HepG2 (cell line): ENCODE measurements at regions not wholly inside any gene's neighbourhood (a gene's known extent, or its start where the extent isn't known, plus 50 kb on each side); places are given as distances from the start of the nearest gene placed in this dataset.

Experiments
- ATAC-seq: fragments of 200-7000 bp; cut with Tn5 transposase; 3 replicates; pipeline ENCODE4 v1.9.1; 2020; ENCODE audit warnings: mild to moderate bottlenecking, moderate library complexity
- BruUV-seq: library from RNA; stranded (reverse); fragments of 400-500 nt; replicated peaks from 2 replicates; lab custom pipeline; 2021; lab: Mats Ljungman, UMichigan
- CTCF ChIA-PET: fragments of 300-600 bp; formaldehyde crosslinking; extraction: SDS; loops from one replicate; lab custom pipeline; 2021; ENCODE audit warnings: low total read pairs, inconsistent platforms, low intra/inter-chr PET ratio; lab: Yijun Ruan, JAX
- POLR2A ChIA-PET: fragments of 350-600 bp; sonication (Branson Sonifier 250); formaldehyde crosslinking; loops from one replicate; lab custom pipeline; 2020; ENCODE audit warnings: antibody characterized with exemption, inconsistent platforms; lab: Yijun Ruan, JAX
- DNase-seq: peaks from one replicate; pipeline ENCODE4 v3.0.0-alpha.2; 2015; ENCODE audit warnings: low spot score
- FAIRE-seq: peaks from 3 replicates; lab custom pipeline; 2011; peaks lifted over from hg19 to GRCh38; lab: Jason Lieb, UNC
- H2AFZ ChIP-seq: one replicate; pipeline ENCODE4 v1.6.1; 2011; ENCODE audit warnings: low read length, inconsistent platforms
- H3K27ac ChIP-seq: fragments of 300-600 bp; 3 replicates; pipeline ENCODE4 v1.8.0; 2011; ENCODE audit warnings: mixed run types, mild to moderate bottlenecking, mixed read lengths, low read length, inconsistent platforms; ENCODE audit not compliant: insufficient read depth; ENCODE audit errors: extremely low read length
- H3K27me3 ChIP-seq, 2 experiments: fragments of 200-600 bp in 1 of 2; 2 replicates in 1 of 2; 3 replicates in 1 of 2; pipeline versions ENCODE4 v1.6.0 to v1.8.0; 2011; ENCODE audit warnings: low read length in 2 of 2, mild to moderate bottlenecking in 2 of 2, moderate library complexity in 2 of 2, inconsistent platforms in 1 of 2; ENCODE audit not compliant: insufficient read depth in 2 of 2, control insufficient read depth in 1 of 2
- H3K36me3 ChIP-seq, 2 experiments: fragments of 200-600 bp in 1 of 2; replicated peaks in 1 of 2; 2 replicates in 1 of 2; 3 replicates in 1 of 2; pipeline versions ENCODE4 v1.5.1 to v1.8.0; 2011; ENCODE audit warnings: low read length in 2 of 2, inconsistent platforms in 1 of 2; ENCODE audit not compliant: insufficient read depth in 2 of 2, control insufficient read depth in 1 of 2
- H3K4me1 ChIP-seq: 2 replicates; pipeline ENCODE4 v1.5.1; 2012; ENCODE audit warnings: low read length, inconsistent platforms; ENCODE audit not compliant: insufficient read depth
- H3K4me2 ChIP-seq: 2 replicates; pipeline ENCODE4 v1.6.0; 2011; ENCODE audit warnings: low read depth, low read length, inconsistent platforms
- H3K4me3 ChIP-seq, 3 experiments: fragments of 200-600 bp in 1 of 3; sonication (generic), shearing (Covaris generic) in 1 of 3; replicated peaks in 1 of 3; 2 replicates each; pipeline ENCODE4 v1.5.1; 2011 to 2016; ENCODE audit warnings: low read length in 3 of 3, inconsistent platforms in 2 of 3, low read depth in 2 of 3, mild to moderate bottlenecking in 2 of 3, control low read depth in 1 of 3, mixed read lengths in 1 of 3; ENCODE audit not compliant: insufficient read depth in 1 of 3
- H3K79me2 ChIP-seq: one replicate; pipeline ENCODE4 v1.6.1; 2011; ENCODE audit warnings: low read length, inconsistent platforms; ENCODE audit not compliant: insufficient read depth
- H3K9ac ChIP-seq: 2 replicates; pipeline ENCODE4 v1.6.0; 2011; ENCODE audit warnings: mild to moderate bottlenecking, low read depth, low read length, inconsistent platforms; ENCODE audit not compliant: insufficient read depth
- H3K9me3 ChIP-seq: 2 replicates; pipeline ENCODE4 v1.5.1; 2012; ENCODE audit warnings: mild to moderate bottlenecking, low read length
- H4K20me1 ChIP-seq: 2 replicates; pipeline ENCODE4 v1.6.0; 2011; ENCODE audit warnings: inconsistent platforms, mild to moderate bottlenecking, low read length, moderate library complexity; ENCODE audit not compliant: insufficient read depth
- FLYWCH1 ChIP-seq: sonication (generic); formaldehyde crosslinking; IDR thresholded peaks from 2 replicates; pipeline ENCODE4 v1.8.1; 2023; ENCODE audit warnings: mild to moderate bottlenecking, missing genetic modification reagents
- HIVEP1 ChIP-seq: sonication (generic); formaldehyde crosslinking; IDR thresholded peaks from 2 replicates; pipeline ENCODE4 v1.4.0; 2020; ENCODE audit warnings: mild to moderate bottlenecking, missing genetic modification reagents
- IKZF1 ChIP-seq: fragments of 450-650 bp; IDR thresholded peaks from 2 replicates; pipeline ENCODE4 v1.7.1; 2016
- KDM6A ChIP-seq: IDR thresholded peaks from 2 replicates; pipeline ENCODE4 v1.6.1; 2016; ENCODE audit warnings: low read depth
- MLXIP ChIP-seq: sonication (generic); formaldehyde crosslinking; IDR thresholded peaks from 2 replicates; pipeline ENCODE4 v1.9.0; 2021; ENCODE audit warnings: missing genetic modification reagents, borderline replicate concordance
- NCOA5 ChIP-seq: sonication (generic); formaldehyde crosslinking; IDR thresholded peaks from 2 replicates; pipeline ENCODE4 v1.4.0; 2020; ENCODE audit warnings: missing genetic modification reagents
- SP140L ChIP-seq: sonication (generic); formaldehyde crosslinking; IDR thresholded peaks from 2 replicates; pipeline ENCODE4 v1.4.0; 2020; ENCODE audit warnings: missing genetic modification reagents, borderline replicate concordance
- ZKSCAN8 ChIP-seq: IDR thresholded peaks from 2 replicates; pipeline ENCODE4 v1.6.1; 2016; ENCODE audit warnings: borderline replicate concordance, missing genetic modification reagents, missing compliant biosample characterization
- ZNF292 ChIP-seq: sonication (generic); formaldehyde crosslinking; IDR thresholded peaks from 2 replicates; pipeline ENCODE4 v1.8.1; 2022; ENCODE audit warnings: mild to moderate bottlenecking, low read depth, missing genetic modification reagents, borderline replicate concordance
- ZNF713 ChIP-seq: sonication (generic); formaldehyde crosslinking; IDR thresholded peaks from 2 replicates; pipeline ENCODE4 v1.4.0; 2020; ENCODE audit warnings: mild to moderate bottlenecking, missing genetic modification reagents
- ZSCAN12 ChIP-seq: sonication (generic); formaldehyde crosslinking; IDR thresholded peaks from 2 replicates; pipeline ENCODE4 v1.9.0; 2021; ENCODE audit warnings: mild to moderate bottlenecking, missing genetic modification reagents
- WGBS: methylation state at CpG from one replicate; pipeline ENCODE4 v1.1.6; 2017; ENCODE audit warnings: low lambda C conversion rate; 5-methylcytosine and 5-hydroxymethylcytosine counted together
- in situ Hi-C: cut with HindIII; loops from 2 replicates; pipeline ENCODE4 v1.10.0; 2017; ENCODE audit warnings: low pct_unique_long_range_greater_than_20kb; ENCODE audit not compliant: extremely low pct_ligation_motif_present
- intact Hi-C: fragments of 100-400 bp; cut with micrococcal nuclease; formaldehyde crosslinking; loops from one replicate; pipeline ENCODE4 v1.10.0; 2022; ENCODE audit not compliant: unreplicated experiment
- TF ChIP-seq, protein P1 (sequence below): sonication (generic); formaldehyde crosslinking; IDR thresholded peaks from 2 replicates; pipeline ENCODE4 v1.4.0; 2020; ENCODE audit warnings: mild to moderate bottlenecking, missing genetic modification reagents
- TF ChIP-seq, protein P2 (sequence below): sonication (generic); formaldehyde crosslinking; IDR thresholded peaks from 2 replicates; pipeline ENCODE4 v1.4.0; 2020; ENCODE audit warnings: missing genetic modification reagents

- TF ChIP-seq, protein P1, sequence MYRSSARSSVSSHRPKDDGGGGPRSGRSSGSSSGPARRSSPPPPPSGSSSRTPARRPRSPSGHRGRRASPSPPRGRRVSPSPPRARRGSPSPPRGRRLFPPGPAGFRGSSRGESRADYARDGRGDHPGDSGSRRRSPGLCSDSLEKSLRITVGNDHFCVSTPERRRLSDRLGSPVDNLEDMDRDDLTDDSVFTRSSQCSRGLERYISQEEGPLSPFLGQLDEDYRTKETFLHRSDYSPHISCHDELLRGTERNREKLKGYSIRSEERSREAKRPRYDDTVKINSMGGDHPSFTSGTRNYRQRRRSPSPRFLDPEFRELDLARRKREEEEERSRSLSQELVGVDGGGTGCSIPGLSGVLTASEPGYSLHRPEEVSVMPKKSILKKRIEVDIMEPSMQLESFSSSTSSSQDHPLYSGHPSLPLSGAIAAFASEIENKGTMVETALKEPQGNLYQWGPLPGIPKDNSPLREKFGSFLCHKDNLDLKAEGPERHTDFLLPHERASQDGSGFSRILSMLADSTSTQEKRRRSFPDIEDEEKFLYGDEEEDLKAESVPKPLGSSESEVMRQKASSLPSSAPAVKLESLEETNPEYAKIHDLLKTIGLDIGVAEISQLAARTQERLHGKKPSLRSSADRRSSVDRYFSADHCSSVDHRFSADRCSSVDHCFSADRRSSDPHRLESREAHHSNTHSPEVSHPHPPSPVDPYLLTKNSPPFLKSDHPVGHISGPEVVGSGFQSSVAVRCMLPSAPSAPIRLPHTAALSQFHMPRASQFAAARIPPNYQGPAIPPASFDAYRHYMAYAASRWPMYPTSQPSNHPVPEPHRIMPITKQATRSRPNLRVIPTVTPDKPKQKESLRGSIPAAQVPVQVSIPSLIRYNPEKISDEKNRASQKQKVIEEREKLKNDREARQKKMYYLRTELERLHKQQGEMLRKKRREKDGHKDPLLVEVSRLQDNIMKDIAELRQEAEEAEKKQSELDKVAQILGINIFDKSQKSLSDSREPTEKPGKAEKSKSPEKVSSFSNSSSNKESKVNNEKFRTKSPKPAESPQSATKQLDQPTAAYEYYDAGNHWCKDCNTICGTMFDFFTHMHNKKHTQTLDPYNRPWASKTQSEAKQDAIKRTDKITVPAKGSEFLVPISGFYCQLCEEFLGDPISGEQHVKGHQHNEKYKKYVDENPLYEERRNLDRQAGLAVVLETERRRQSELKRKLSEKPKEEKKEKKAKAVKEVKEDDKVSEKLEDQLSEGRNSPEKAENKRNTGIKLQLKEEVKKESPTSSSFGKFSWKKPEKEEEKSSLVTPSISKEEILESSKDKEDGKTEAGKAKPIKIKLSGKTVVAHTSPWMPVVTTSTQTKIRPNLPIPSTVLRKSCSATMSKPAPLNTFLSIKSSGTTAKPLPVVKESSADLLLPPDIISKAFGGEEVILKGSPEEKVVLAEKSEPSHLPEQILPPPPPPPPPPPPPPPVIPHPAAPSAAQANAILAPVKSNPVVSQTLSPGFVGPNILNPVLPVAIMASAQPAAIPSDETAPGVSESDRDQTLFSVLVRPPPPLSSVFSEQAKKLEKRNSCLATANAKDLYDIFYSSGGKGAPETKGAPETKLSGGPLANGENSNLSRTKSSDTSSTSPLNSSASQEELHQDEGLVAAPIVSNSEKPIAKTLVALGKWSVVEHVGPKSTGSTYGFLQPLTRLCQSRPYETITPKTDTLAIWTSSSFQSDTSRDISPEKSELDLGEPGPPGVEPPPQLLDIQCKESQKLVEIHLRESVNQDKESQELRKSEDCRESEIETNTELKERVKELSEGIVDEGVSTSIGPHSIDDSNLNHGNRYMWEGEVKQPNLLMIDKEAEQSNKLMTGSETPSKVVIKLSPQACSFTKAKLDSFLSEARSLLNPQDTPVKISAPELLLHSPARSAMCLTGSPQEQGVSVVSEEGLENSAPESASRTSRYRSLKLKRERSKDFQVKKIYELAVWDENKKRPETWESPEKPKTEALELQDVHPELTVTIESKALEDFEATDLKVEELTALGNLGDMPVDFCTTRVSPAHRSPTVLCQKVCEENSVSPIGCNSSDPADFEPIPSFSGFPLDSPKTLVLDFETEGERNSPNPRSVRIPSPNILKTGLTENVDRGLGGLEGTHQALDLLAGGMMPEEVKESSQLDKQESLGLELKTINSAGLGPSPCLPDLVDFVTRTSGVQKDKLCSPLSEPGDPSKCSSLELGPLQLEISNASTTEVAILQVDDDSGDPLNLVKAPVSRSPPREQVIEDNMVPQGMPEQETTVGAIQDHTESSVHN: no peak
- TF ChIP-seq FLYWCH1 (CRISPR knock-in tag) (no peak), HIVEP1 (CRISPR knock-in tag) (no peak), ZSCAN12 (no peak), ZNF292 (CRISPR knock-in tag) (no peak), MLXIP (no peak), KDM6A (CRISPR knock-in tag) (no peak), SP140L (CRISPR knock-in tag) (no peak), ZKSCAN8 (no peak), ZNF713 (CRISPR knock-in tag) (no peak), IKZF1 (no peak), NCOA5 (CRISPR knock-in tag) (no peak)
- TF ChIP-seq, protein P2, sequence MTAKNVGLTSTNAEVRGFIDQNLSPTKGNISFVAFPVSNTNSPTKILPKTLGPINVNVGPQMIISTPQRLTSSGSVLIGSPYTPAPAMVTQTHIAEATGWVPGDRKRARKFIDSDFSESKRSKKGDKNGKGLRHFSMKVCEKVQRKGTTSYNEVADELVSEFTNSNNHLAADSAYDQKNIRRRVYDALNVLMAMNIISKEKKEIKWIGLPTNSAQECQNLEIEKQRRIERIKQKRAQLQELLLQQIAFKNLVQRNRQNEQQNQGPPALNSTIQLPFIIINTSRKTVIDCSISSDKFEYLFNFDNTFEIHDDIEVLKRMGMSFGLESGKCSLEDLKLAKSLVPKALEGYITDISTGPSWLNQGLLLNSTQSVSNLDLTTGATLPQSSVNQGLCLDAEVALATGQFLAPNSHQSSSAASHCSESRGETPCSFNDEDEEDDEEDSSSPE (CRISPR knock-in tag): no peak
- intact Hi-C loops (no loop called here), in situ Hi-C loops (loop anchor here (25.0 kb wide), 1 partner anchor 89 kb away; no protein-coding TSS in a partner anchor)
Observed at GRCh38 chr3:132822837-132823236, 100.6 kb upstream of the NPHP3 start.

More at GRCh38 chr3:132822837-132823236, 100.6 kb upstream of the NPHP3 start:
- no peaks in the 10 kb centered on the region for H3K36me3 ChIP-seq
- no peak for FAIRE-seq
- no peaks in the 10 kb centered on the region for H3K9me3 ChIP-seq
- H3K27ac ChIP-seq: no peak overlapping the region
- H3K4me2 ChIP-seq: no peak overlapping the region
- H3K4me1 ChIP-seq: no peaks in the 10 kb centered on the region
- H3K9ac ChIP-seq: no peak overlapping the region
- H2AFZ ChIP-seq: no peak overlapping the region
- H3K4me3 ChIP-seq: no peak overlapping the region
- POLR2A ChIA-PET: no interaction called here
- CTCF ChIA-PET: no interaction called here
- ATAC-seq: no peak
- H4K20me1 ChIP-seq: no peaks in the 10 kb centered on the region
- H3K27me3 ChIP-seq: no peaks in the 10 kb centered on the region
- 14% methylated on average over 2 of the region's 2 CpGs for WGBS
- no peak for DNase-seq
- no peaks in the 10 kb centered on the region for H3K79me2 ChIP-seq
- no TSS peak for BruUV-seq
